ENCODE measurements at regions not wholly inside any gene's neighbourhood (a gene's known extent, or its start where the extent isn't known, plus 50 kb on each side); places are given as distances from the start of the nearest gene placed in this dataset.

DNA sequence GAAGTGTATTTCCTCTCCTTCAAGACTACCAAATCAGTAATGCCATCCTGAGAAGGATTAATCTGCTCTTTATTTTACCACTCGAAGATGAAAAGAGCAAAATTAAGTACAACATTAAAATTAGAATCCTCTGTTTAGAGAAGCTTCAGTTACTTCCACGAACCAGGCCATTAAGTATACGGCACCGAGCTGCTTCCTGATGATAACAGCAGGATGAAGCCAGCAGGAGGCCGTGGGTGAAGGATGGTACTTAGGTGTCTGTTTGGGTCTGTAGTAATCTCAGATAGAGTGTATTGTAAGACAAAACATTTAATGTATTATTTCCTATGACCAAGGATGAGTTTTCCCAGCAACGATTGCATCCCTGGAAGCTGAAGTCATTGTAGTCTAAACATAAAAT lies 362.8 kb downstream of the SFMBT2 start:
- 78 to 79% methylated on average over 6 of the region's 6 CpGs for WGBS, 2 donors
- Histone ChIP-seq H3K27ac (ENCODE audit: low read depth in 1 of 2, low read length in 2 of 2) (no peak overlapping the region), H3K9me3 (ENCODE audit: control insufficient read depth, low read length) (no peaks in the 10 kb centered on the region), H3K36me3 (ENCODE audit: control insufficient read depth in 1 of 2, insufficient read depth in 2 of 2, low read length in 1 of 2) (no peaks in the 10 kb centered on the region), H3K27me3 (ENCODE audit: control insufficient read depth in 1 of 2, insufficient read depth in 2 of 2, low read length in 1 of 2) (no peaks in the 10 kb centered on the region), H3K4me3 (ENCODE audit: low read length in 2 of 2) (no peak overlapping the region), H3K4me1 (ENCODE audit: control insufficient read depth in 1 of 2, insufficient read depth in 2 of 2, low read length in 2 of 2) (no peaks in the 10 kb centered on the region)
- no peak for DNase-seq
- ATAC-seq (ENCODE audit: low FRiP score) = no peak
- intact Hi-C loops (cut with DNase I) = no loop called here

DNA sequence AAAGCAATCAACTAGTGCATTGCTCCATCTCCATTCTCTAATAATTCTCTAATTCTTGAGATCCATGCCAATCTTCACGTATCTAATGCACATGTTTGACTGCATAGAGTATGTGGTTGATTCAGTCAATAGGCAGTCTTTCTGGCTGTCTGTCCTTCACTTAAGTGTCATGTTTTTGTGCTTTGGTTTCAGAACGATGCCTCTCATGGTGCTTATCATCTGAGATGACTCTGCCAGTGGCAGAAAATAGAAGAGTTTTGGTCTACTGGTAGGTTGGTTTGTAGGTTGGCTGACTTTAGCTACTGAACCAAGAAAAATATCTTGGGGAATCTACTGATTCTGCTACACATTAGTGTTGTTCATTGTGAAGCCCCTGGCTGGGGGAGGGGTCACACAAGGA lies 364.2 kb downstream of the SFMBT2 start:
- ATAC-seq (ENCODE audit: low FRiP score) (no peak), DNase-seq (no peak)
- WGBS, 2 donors = 71 to 74% methylated on average over 2 of the region's 2 CpGs
- intact Hi-C loops (cut with DNase I) = no loop called here
- no peaks in the 10 kb centered on the region for H3K36me3 ChIP-seq (ENCODE audit: control insufficient read depth in 1 of 2, insufficient read depth in 2 of 2, low read length in 1 of 2)
- H3K9me3 ChIP-seq (ENCODE audit: control insufficient read depth, low read length) = no peaks in the 10 kb centered on the region
- no peaks in the 10 kb centered on the region for H3K4me1 ChIP-seq (ENCODE audit: control insufficient read depth in 1 of 2, insufficient read depth in 2 of 2, low read length in 2 of 2)
- H3K27ac ChIP-seq (ENCODE audit: low read depth in 1 of 2, low read length in 2 of 2) = no peak overlapping the region
- H3K27me3 ChIP-seq (ENCODE audit: control insufficient read depth in 1 of 2, insufficient read depth in 2 of 2, low read length in 1 of 2) = no peaks in the 10 kb centered on the region
- H3K4me3 ChIP-seq (ENCODE audit: low read length in 2 of 2) = no peak overlapping the region

DNA sequence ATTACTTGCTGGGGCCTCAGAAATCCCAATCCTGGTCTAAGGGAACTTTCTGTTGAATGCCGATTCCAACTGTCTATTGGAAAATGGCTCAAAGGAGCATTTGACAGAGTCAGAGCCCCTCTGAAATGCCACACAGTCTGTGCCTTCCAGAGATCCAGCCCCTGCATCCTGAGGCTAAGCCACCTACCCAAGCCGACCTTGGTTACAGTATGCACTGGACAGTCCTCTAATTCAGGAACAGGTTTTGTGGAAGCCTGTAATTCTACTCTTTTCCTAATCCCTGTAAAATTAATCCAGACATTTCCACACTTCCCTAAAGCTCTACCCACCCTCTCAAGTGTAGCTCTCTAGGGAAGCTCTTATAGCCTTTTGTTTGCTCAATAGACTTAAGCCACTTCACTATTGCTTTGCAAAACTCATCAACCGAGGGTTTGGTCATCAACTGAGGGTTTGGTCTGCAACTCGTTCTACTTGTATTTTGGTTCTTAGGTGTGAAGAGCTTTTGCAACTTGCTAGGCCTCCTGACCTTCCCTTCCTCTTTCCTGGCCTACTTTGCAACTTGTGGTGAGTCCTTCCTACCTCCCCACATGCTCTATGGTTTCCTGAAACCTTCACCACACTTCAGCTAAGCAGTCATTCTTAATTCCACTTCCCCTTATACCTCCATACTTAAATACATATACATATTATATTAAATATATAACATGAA lies 364.8 kb downstream of the SFMBT2 start:
- WGBS, 2 donors = 62 to 76% methylated on average over 4 of the region's 4 CpGs
- DNase-seq (no peak), ATAC-seq (ENCODE audit: low FRiP score) (no peak)
- H3K27me3 ChIP-seq (ENCODE audit: control insufficient read depth in 1 of 2, insufficient read depth in 2 of 2, low read length in 1 of 2) = no peaks in the 10 kb centered on the region
- H3K36me3 ChIP-seq (ENCODE audit: control insufficient read depth in 1 of 2, insufficient read depth in 2 of 2, low read length in 1 of 2) = no peaks in the 10 kb centered on the region
- no peak overlapping the region for H3K4me3 ChIP-seq (ENCODE audit: low read length in 2 of 2)
- no peaks in the 10 kb centered on the region for H3K9me3 ChIP-seq (ENCODE audit: control insufficient read depth, low read length)
- no peaks in the 10 kb centered on the region for H3K4me1 ChIP-seq (ENCODE audit: control insufficient read depth in 1 of 2, insufficient read depth in 2 of 2, low read length in 2 of 2)
- no peak overlapping the region for H3K27ac ChIP-seq (ENCODE audit: low read depth in 1 of 2, low read length in 2 of 2)
- intact Hi-C loops (cut with DNase I) = no loop called here

DNA sequence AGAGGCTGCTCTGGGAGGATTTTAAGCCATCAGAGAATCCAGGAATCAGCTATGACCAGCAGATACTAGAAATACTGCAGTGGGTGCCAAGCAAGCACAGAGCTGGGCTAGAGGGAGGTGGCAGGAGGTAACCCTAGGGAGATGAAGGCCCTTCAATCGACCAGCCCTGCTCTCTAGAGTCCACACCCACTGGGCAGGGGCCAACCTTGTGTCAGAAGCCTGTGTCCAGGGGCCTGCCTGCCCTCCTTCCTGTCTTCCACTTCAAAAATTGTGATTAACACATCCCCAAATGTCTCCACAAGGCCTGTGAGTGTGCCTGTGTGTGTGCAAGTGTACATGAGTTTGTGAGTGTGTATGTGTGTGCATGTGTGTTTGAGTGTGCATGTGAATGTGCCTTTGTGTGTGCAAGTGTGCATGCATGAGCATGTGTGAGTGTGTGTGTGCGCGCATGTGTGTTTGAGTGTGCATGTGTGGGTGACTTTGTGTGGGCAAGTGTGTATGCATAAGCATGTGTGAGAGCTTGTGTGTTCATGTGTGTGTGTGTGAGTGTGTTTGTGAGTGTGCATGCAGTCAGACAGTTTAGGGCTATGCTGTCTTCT lies 367.7 kb downstream of the SFMBT2 start:
- Histone ChIP-seq H3K4me1 (ENCODE audit: control insufficient read depth in 1 of 2, insufficient read depth in 2 of 2, low read length in 2 of 2) (no peaks in the 10 kb centered on the region), H3K27me3 (ENCODE audit: control insufficient read depth in 1 of 2, insufficient read depth in 2 of 2, low read length in 1 of 2) (no peaks in the 10 kb centered on the region), H3K27ac (ENCODE audit: low read depth in 1 of 2, low read length in 2 of 2) (no peak overlapping the region), H3K9me3 (ENCODE audit: control insufficient read depth, low read length) (peaks cover 1% of the 10 kb centered on the region), H3K36me3 (ENCODE audit: control insufficient read depth in 1 of 2, insufficient read depth in 2 of 2, low read length in 1 of 2) (no peaks in the 10 kb centered on the region), H3K4me3 (ENCODE audit: low read length in 2 of 2) (no peak overlapping the region)
- no peak for DNase-seq
- intact Hi-C loops (cut with DNase I) = no loop called here
- WGBS, 2 donors = 69 to 70% methylated on average over 3 of the region's 3 CpGs
- ATAC-seq (ENCODE audit: low FRiP score) = no peak

DNA sequence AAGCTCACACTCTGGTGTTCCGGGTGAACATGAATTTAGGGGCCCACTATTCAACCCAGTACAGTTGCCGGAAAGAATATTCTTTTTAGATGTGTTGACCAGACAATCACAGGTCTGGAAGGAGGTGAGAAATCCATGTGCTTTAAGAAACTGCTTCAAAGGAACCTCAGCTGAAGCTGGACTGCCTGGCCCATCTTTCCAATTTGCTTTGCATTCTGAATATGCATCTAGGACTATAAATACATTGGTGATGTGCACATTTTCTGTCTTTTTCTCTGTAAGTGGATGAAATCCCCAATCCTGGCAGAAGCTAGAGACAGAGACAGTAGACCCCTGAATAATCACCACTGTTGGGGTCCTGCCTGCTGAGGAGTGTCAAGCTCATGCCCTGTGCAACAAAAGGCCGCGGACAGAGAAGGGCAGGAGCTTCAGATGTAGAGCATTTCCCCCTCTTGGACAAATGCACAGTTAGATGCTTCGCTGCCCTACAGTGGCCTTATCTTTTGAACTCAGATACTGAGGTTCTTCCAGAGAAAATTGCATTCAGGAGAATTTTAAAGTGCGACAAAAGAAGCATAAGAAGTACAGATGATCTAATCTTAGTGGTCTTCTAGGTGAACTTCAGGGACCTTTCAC lies 368.3 kb downstream of the SFMBT2 start:
- H3K36me3 ChIP-seq (ENCODE audit: control insufficient read depth in 1 of 2, insufficient read depth in 2 of 2, low read length in 1 of 2) = no peaks in the 10 kb centered on the region
- no peak for ATAC-seq (ENCODE audit: low FRiP score)
- no peaks in the 10 kb centered on the region for H3K27me3 ChIP-seq (ENCODE audit: control insufficient read depth in 1 of 2, insufficient read depth in 2 of 2, low read length in 1 of 2)
- H3K4me3 ChIP-seq (ENCODE audit: low read length in 2 of 2) = no peak overlapping the region
- H3K27ac ChIP-seq (ENCODE audit: low read depth in 1 of 2, low read length in 2 of 2) = no peak overlapping the region
- intact Hi-C loops (cut with DNase I) = no loop called here
- H3K4me1 ChIP-seq (ENCODE audit: control insufficient read depth in 1 of 2, insufficient read depth in 2 of 2, low read length in 2 of 2) = no peaks in the 10 kb centered on the region
- H3K9me3 ChIP-seq (ENCODE audit: control insufficient read depth, low read length) = peaks cover 1% of the 10 kb centered on the region
- no peak for DNase-seq
- WGBS, 2 donors = 85 to 88% methylated on average over 6 of the region's 6 CpGs

DNA sequence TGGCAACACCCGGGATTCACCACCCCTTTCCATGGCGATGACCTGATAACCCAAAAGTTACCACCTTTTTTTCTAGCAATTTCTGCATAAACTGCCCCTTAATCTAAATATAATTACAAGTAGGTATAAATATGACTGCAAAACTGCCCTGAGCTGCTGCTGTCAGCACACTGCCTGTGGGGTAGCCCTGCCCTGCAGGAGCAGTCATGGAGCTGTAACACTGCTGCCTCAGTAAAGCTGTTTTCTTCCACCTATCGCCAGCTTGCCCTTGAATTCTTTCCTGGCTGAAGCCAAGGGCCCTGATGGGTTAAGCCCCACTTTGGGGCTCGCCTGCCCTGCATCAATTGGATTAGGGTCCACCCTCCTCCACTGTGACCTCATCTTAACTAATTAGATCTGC lies 368.8 kb downstream of the SFMBT2 start:
- Histone ChIP-seq H3K27ac (ENCODE audit: low read depth in 1 of 2, low read length in 2 of 2) (no peak overlapping the region), H3K4me1 (ENCODE audit: control insufficient read depth in 1 of 2, insufficient read depth in 2 of 2, low read length in 2 of 2) (no peaks in the 10 kb centered on the region), H3K27me3 (ENCODE audit: control insufficient read depth in 1 of 2, insufficient read depth in 2 of 2, low read length in 1 of 2) (no peaks in the 10 kb centered on the region), H3K36me3 (ENCODE audit: control insufficient read depth in 1 of 2, insufficient read depth in 2 of 2, low read length in 1 of 2) (no peaks in the 10 kb centered on the region), H3K4me3 (ENCODE audit: low read length in 2 of 2) (no peak overlapping the region), H3K9me3 (ENCODE audit: control insufficient read depth, low read length) (peaks cover 1% of the 10 kb centered on the region)
- intact Hi-C loops (cut with DNase I) = no loop called here
- DNase-seq (no peak), ATAC-seq (ENCODE audit: low FRiP score) (no peak)
- WGBS, 2 donors = 71 to 75% methylated on average over 4 of the region's 4 CpGs

DNA sequence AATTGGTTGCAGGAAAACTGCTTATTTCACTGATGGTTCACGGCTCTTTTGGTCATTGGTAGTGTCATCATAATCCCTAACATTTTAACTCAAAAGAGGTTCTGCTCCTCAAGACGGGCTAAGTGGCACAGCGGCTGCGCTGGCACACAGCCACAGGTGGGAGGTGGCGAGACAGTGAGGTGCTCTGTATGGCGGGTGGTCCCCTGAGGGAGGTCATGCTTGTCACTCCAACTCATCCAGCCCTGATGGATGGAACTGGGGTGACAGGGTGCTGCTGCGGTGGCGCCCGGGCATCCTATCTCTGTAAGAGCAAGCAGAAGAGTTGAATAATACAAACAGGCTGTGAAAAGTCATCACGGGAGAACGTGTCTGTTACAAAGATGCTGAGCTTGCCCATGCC lies 370.2 kb downstream of the SFMBT2 start:
- ATAC-seq (ENCODE audit: low FRiP score) = no peak
- WGBS, 2 donors = 77% methylated on average over 11 of the region's 11 CpGs
- Histone ChIP-seq H3K27ac (ENCODE audit: low read depth in 1 of 2, low read length in 2 of 2) (no peak overlapping the region), H3K27me3 (ENCODE audit: control insufficient read depth in 1 of 2, insufficient read depth in 2 of 2, low read length in 1 of 2) (no peaks in the 10 kb centered on the region), H3K9me3 (ENCODE audit: control insufficient read depth, low read length) (peaks cover 1% of the 10 kb centered on the region), H3K4me3 (ENCODE audit: low read length in 2 of 2) (no peak overlapping the region), H3K36me3 (ENCODE audit: control insufficient read depth in 1 of 2, insufficient read depth in 2 of 2, low read length in 1 of 2) (no peaks in the 10 kb centered on the region), H3K4me1 (ENCODE audit: control insufficient read depth in 1 of 2, insufficient read depth in 2 of 2, low read length in 2 of 2) (no peaks in the 10 kb centered on the region)
- no peak for DNase-seq
- intact Hi-C loops (cut with DNase I) = no loop called here

DNA sequence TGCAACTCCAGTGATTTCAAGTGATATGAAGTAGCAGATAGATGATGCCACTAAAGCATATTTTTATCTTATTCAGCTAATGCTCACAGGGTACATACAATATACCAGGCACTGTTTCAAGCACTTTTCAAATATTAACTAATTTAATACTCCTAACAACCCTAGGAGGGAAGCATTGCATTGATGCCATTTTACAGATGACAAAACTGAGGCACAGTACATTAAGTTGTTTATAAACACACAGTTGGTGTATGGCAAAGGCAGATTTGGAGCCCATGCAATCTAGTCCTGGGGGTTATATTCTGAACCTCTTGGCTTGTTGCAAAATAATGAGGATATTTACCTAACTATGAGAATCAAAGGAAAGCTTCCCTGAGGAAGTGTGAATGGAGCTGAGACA lies 371.0 kb downstream of the SFMBT2 start:
- no peak for ATAC-seq (ENCODE audit: low FRiP score)
- H3K27ac ChIP-seq (ENCODE audit: low read depth in 1 of 2, low read length in 2 of 2) = no peak overlapping the region
- H3K27me3 ChIP-seq (ENCODE audit: control insufficient read depth in 1 of 2, insufficient read depth in 2 of 2, low read length in 1 of 2) = no peaks in the 10 kb centered on the region
- H3K36me3 ChIP-seq (ENCODE audit: control insufficient read depth in 1 of 2, insufficient read depth in 2 of 2, low read length in 1 of 2) = no peaks in the 10 kb centered on the region
- intact Hi-C loops (cut with DNase I) = no loop called here
- no peak overlapping the region for H3K4me3 ChIP-seq (ENCODE audit: low read length in 2 of 2)
- no peaks in the 10 kb centered on the region for H3K4me1 ChIP-seq (ENCODE audit: control insufficient read depth in 1 of 2, insufficient read depth in 2 of 2, low read length in 2 of 2)
- DNase-seq = no peak
- peaks cover 1% of the 10 kb centered on the region for H3K9me3 ChIP-seq (ENCODE audit: control insufficient read depth, low read length)

DNA sequence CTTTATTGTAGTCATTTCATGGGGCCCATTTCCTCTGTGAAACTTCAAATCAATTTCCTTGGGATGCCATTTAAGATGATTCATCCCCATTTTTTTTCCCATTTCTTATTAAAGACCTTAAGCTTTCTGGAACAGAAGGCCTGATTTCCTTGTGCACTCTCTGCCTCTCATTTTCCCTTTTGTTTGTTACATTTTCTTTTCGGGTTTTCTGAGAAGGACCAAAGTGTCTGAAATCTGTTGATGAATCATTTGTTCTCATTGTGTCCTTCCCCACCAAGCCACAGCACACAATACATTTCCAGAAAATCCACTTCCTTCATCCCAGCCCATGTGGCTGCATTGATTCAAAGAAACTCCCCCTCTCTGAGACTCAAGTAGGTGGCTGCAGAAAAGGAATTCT lies 372.4 kb downstream of the SFMBT2 start:
- no peak overlapping the region for H3K4me3 ChIP-seq (ENCODE audit: low read length in 2 of 2)
- peaks cover 1% of the 10 kb centered on the region for H3K9me3 ChIP-seq (ENCODE audit: control insufficient read depth, low read length)
- no peak overlapping the region for H3K27ac ChIP-seq (ENCODE audit: low read depth in 1 of 2, low read length in 2 of 2)
- DNase-seq (no peak), ATAC-seq (ENCODE audit: low FRiP score) (no peak)
- H3K27me3 ChIP-seq (ENCODE audit: control insufficient read depth in 1 of 2, insufficient read depth in 2 of 2, low read length in 1 of 2) = no peaks in the 10 kb centered on the region
- no peaks in the 10 kb centered on the region for H3K4me1 ChIP-seq (ENCODE audit: control insufficient read depth in 1 of 2, insufficient read depth in 2 of 2, low read length in 2 of 2)
- intact Hi-C loops (cut with DNase I) = no loop called here
- 74 to 95% methylated on average over 1 of the region's 1 CpG for WGBS, 2 donors
- H3K36me3 ChIP-seq (ENCODE audit: control insufficient read depth in 1 of 2, insufficient read depth in 2 of 2, low read length in 1 of 2) = no peaks in the 10 kb centered on the region
